GM12801 (cell line): ENCODE measurements at regions not wholly inside any gene's neighbourhood (a gene's known extent, or its start where the extent isn't known, plus 50 kb on each side); places are given as distances from the start of the nearest gene placed in this dataset.

ENCODE experiments used
- CTCF ChIP-seq: IDR thresholded peaks from one replicate; pipeline ENCODE4 v1.5.1; 2011; ENCODE audit warnings: control low read depth; ENCODE audit not compliant: insufficient read length; ENCODE audit errors: extremely low read depth

DNA sequence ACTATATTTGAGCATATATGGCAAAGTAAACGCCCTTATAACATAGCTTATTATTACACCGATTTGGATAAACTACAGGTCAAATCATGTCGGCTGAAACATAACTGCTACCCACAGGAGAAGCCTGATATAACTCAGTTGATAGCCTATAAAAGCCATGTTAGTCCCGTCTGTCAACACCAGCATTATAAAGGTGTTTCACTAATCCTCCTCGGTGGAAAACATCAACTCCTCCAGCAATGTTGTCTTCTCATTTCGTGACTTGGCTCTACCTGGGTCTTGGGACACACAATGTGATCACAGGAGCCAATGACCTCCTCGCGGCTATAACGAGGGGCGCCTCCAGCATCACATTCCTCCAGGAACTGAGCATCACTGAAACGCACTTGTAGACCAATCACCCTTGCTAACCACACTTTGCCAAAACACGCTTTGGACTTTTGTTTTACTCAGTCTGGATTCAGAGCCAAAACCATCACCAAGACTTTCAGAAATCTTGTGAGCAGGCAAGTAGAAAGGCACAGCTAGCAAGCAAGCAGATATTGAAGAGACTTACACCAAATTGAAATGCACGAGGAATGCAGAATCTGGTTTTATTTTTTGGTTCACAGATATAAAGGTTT is 269.7 kb upstream of the NFE2L3 start:
- TF ChIP-seq CTCF: no peak

GRCh38 chr7:25884265-25884828 is 267.7 kb upstream of the NFE2L3 start:
- TF ChIP-seq CTCF: no peak

DNA sequence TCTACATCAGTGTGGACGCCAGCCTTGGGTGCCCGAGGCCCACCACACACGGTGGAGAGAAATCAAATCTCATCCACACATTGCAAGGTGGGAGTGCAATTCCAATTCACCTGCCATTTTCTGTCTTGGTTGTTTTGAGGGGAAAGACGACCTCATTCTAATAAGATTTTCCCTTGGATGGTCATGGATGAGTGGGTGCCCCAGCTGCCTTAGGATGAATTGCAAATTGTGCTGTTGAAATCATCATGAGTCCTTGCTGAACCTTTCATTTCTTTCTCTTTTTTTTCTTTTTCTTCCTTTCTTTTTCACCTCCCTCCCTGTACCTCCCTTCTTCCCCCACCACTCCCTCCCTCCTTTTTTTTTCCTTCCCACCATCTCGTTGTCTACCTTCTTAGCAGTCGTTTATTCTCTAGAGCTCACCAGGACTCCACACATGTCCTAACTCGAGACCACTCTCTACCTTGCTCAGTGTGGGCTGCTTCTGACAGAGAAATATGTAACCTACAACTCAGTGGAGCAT is 266.9 kb upstream of the NFE2L3 start:
- TF ChIP-seq CTCF: no peak

DNA sequence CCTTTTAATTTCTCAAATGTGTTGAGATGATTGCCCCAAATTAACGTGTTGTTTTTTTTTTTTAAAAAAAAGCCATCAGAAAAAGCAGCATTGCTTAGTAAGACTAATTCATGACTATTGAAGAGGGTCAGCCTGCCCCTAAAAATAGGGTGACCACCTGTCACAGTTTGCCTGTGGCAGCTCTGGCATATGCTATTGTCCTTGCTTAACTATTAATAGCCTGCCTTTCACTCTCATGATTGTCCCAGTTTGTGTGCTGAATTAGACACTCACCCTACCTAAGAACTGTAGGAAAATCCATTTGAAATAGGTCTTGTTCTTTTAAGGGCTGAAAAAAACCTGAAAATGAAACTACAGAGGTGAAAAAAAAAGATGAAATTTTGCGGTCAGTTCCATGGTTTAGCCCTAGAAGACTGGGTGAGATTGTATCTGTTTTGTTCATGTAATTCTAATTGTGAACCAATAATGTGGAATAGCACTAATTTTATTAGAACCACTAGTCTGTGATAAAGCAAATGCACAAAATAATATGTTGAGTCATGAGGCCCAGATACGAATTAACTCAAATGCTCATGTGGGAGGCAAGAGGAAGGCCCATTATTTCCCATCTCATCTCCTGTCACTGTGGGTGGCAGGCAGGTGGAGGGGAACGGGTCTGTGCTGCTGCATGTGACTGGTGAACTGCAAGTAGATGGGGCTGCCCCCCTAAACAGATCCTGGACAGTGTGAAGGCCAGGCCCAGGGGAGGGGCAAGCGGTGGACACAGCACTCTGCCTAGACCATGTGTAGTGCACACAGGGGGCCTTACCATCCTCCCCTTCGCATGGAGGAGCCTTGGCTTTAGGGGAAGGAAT is 265.4 kb upstream of the NFE2L3 start:
- no peak for TF ChIP-seq CTCF

DNA sequence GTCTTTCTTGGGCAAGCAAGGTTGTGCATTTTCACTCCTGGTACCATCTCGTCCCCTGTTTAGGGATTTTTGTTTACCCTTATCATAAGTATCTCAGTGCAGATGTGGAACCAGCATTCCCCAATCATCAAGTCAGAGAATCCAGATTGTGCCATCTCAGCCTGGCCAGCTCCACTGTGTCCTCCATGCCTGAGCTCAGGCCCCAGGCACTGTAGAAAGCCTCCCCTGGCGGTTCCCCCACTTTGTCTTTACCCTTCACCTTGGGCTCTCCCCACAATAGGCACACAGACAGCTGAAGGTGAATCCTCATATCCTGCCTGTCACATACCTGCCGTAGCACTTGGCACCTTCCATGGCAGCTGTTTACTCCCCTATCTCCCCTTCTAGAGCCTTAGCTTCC is 264.7 kb upstream of the NFE2L3 start:
- TF ChIP-seq CTCF: no peak

- TF ChIP-seq CTCF: no peak
Observed at GRCh38 chr7:25887795-25888559, 264.0 kb upstream of the NFE2L3 start.

GRCh38 chr7:25889765-25890164 is 262.2 kb upstream of the NFE2L3 start:
- TF ChIP-seq CTCF: no peak
